ENCODE measurements at regions not wholly inside any gene's neighbourhood (a gene's known extent, or its start where the extent isn't known, plus 50 kb on each side); places are given as distances from the start of the nearest gene placed in this dataset.

GRCh38 chr2:3000968-3001367 is 376.6 kb downstream of the EIPR1 start:
- no peaks in the 10 kb centered on the region for H3K9me3 ChIP-seq
- no peak for TF ChIP-seq POLR2A (IDR thresholded peaks at IDR 0.05)
- TF ChIP-seq CTCF (IDR thresholded peaks at IDR 0.05), result no peak
- no peaks in the 10 kb centered on the region for H3K4me1 ChIP-seq
- H3K27ac ChIP-seq, result no peak overlapping the region
- H3K36me3 ChIP-seq, result no peaks in the 10 kb centered on the region
- H3K27me3 ChIP-seq, result no peaks in the 10 kb centered on the region
- DNase-seq, result no peak
- WGBS, 2 donors, result 69 to 73% methylated on average over 6 of the region's 6 CpGs
- intact Hi-C loops (cut with DNase I), result no loop called here
- H3K4me3 ChIP-seq (replicated peaks in 1 of 3), result no peak overlapping the region

- intact Hi-C loops (cut with DNase I), result no loop called here
- DNase-seq, result no peak
- Histone ChIP-seq H3K27ac (no peak overlapping the region), H3K36me3 (no peaks in the 10 kb centered on the region), H3K4me1 (no peaks in the 10 kb centered on the region), H3K9me3 (no peaks in the 10 kb centered on the region), H3K4me3 (replicated peaks in 1 of 3) (no peak overlapping the region), H3K27me3 (no peaks in the 10 kb centered on the region)
- 80 to 87% methylated on average over 8 of the region's 8 CpGs for WGBS, 2 donors
- no peak for TF ChIP-seq POLR2A (IDR thresholded peaks at IDR 0.05)
- no peak for TF ChIP-seq CTCF (IDR thresholded peaks at IDR 0.05)
Measured at GRCh38 chr2:3000125-3000524, 377.5 kb downstream of the EIPR1 start.

- no peaks in the 10 kb centered on the region for H3K9me3 ChIP-seq
- no peak overlapping the region for H3K4me3 ChIP-seq (replicated peaks in 1 of 3)
- no peak for DNase-seq
- H3K4me1 ChIP-seq, result no peaks in the 10 kb centered on the region
- intact Hi-C loops (cut with DNase I), result no loop called here
- no peak for TF ChIP-seq CTCF (IDR thresholded peaks at IDR 0.05)
- TF ChIP-seq POLR2A (IDR thresholded peaks at IDR 0.05), result no peak
- H3K36me3 ChIP-seq, result no peaks in the 10 kb centered on the region
- H3K27me3 ChIP-seq, result no peaks in the 10 kb centered on the region
- WGBS, 2 donors, result 74 to 84% methylated on average over 9 of the region's 9 CpGs
- no peak overlapping the region for H3K27ac ChIP-seq
Measured at GRCh38 chr2:2998971-2999370, 378.6 kb downstream of the EIPR1 start.

- H3K9me3 ChIP-seq, result no peaks in the 10 kb centered on the region
- H3K4me3 ChIP-seq (replicated peaks in 1 of 3), result no peak overlapping the region
- no peak for TF ChIP-seq CTCF (IDR thresholded peaks at IDR 0.05)
- H3K27me3 ChIP-seq, result no peaks in the 10 kb centered on the region
- no peak overlapping the region for H3K27ac ChIP-seq
- WGBS, 2 donors, result 86 to 88% methylated on average over 9 of the region's 9 CpGs
- no peak for DNase-seq
- H3K4me1 ChIP-seq, result no peaks in the 10 kb centered on the region
- intact Hi-C loops (cut with DNase I), result no loop called here
- H3K36me3 ChIP-seq, result no peaks in the 10 kb centered on the region
Measured at GRCh38 chr2:2993172-2993692, 384.4 kb downstream of the EIPR1 start.

GRCh38 chr2:2992634-2993033 is 385.0 kb downstream of the EIPR1 start:
- H3K27me3 ChIP-seq, result no peaks in the 10 kb centered on the region
- TF ChIP-seq CTCF (IDR thresholded peaks at IDR 0.05) (no peak), POLR2A (IDR thresholded peaks at IDR 0.05) (no peak)
- H3K4me3 ChIP-seq (replicated peaks in 1 of 3), result no peak overlapping the region
- intact Hi-C loops (cut with DNase I), result no loop called here
- no peak overlapping the region for H3K27ac ChIP-seq
- 67 to 69% methylated on average over 3 of the region's 3 CpGs for WGBS, 2 donors
- no peaks in the 10 kb centered on the region for H3K9me3 ChIP-seq
- DNase-seq, result no peak
- no peaks in the 10 kb centered on the region for H3K36me3 ChIP-seq
- no peaks in the 10 kb centered on the region for H3K4me1 ChIP-seq

Measured in thyroid gland (tissue), 4 donors.